Esophagus mucosa (tissue), 1 donor: ENCODE measurements at regions not wholly inside any gene's neighbourhood (a gene's known extent, or its start where the extent isn't known, plus 50 kb on each side); places are given as distances from the start of the nearest gene placed in this dataset.

Experiments
- ATAC-seq: fragments of 200-7000 bp; cut with Tn5 transposase; one replicate; pipeline ENCODE4 v1.9.1; 2020
- donor health status: DM: yes; HTN: yes; CAD: no.

DNA sequence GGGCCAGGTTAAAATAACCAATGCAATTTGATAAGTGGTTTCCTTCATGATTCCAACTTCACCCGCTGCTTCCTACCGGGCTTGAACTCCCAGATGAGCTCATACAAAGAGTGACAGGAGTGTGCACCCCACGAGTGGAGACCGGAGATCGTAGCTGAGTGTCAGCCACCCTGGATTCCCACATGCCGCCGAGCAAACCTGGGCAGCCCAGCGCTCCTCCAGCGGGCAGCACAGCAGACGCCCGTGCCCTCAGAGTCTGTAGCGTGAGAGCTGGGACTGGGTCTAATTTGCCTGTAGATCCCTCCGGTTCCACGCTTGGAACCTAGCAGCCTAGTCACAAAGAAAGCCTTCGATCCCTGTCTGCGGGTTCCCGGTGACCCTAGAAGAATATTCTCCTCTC is 476.1 kb upstream of the MGMT start:
- no peak for ATAC-seq

DNA sequence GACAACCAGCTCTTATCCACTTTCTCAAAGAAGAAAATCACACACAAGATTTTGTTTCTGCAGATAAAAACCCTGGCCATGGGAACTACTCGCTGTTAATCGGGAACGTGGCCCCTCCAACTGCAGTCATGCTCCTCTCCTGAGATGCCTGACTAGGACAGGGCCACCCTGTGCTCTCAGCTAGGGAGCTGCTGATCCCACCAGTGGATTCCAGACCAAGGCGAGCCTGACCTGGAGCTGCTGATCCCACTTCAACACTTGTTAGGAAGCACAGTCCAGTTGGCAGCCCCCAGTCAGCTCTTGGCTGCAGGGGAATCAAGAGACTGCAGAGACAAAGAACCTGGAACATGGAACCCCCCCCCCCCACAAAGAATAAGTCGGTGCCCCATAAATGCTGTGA is 474.3 kb upstream of the MGMT start:
- no peak for ATAC-seq

DNA sequence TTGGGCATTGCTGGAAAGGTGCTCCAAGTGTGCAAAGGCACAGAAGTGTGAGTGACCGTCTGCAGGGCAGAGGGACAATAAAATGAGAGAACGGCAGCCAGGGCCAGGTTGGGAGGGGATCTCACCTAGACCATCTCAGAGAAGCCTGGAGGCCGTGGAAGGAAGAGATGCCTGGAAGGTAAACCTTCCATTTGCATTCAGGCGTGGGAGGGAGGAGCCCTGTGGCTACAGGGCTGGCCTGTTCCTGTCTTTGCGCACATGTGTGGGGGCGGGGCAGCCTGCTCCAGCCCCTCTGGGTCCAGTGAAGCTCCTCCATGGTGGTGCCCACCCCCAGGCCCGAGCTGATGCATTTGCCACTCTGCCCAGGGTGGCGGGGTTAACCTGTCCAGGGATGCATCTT is 473.6 kb upstream of the MGMT start:
- no peak for ATAC-seq

DNA sequence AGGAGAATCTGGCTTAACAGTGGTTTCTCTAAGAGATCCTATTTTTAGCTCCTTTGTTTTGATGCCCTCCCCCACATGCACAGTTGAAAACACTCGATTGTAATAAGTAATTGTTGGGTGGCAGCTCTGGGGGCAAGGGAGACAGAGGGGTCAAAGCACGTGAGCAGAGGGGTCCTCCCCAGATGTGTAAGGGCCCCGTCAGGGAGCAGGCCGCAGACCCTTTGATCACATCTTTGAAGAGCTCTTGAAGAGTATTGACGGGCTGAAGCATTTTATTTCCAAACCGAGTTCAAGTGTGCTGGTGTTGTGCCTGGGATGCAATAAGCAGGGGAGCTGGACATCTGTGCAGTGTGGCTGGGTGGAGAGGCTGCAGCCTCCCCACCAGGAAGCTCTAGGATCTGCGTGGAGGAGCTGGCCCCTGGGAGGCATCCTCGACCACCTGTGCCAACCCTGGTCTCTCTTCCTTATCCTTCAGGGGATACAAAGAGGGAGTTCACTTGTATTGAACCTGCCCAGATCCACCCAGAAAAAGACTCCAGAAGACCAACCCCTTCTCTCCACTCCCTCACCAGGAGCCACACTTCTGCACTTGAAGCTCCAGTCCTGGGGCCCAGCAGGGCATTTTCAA is 473.0 kb upstream of the MGMT start:
- no peak for ATAC-seq

DNA sequence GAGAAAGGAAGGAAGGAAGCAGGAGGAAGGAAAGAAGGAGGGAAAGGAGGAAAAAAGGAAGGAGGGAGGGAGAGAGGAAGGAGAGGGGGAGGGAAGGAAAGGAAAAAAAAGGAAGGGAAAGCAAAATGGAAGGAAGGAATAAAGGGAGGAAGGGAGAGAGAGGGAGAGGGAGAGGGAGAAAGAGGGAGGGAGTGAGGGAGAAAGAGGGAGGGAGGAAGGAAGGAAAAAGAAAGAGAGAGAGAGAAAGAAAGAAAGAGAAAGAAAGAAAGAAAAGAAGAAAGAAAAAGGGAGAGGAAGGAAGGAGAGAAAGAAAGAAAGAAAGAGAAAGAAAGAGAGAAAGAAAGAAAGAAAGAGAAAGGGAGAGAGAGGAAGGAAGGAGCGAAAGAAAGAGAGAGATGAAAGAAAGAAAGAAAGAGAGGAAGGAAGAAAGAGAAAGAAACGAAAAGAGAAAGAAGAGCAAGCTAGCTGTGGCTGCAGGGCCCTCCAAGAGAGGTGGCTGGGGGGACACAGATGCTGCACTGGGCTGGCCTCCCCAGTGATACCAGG is 472.4 kb upstream of the MGMT start:
- no peak for ATAC-seq

DNA sequence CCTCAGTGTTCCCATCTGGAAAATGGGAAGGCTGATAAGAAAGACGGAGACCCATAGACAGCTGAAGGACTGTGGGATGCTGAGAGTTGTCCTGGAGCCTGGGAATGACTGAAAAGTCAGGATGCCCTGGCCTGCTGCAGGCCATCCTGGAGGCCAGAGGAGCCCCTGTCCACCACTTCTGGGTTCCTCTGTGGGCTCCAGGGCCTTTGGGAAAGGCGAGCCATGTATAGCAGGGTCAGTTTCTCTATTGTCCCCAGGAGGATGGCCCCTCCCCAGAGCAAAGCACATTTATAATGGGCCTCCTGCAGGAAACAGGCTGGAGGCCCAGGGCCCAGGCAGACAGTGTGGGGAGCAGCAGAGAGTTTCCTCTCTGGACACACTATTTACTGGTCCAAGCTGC is 471.4 kb upstream of the MGMT start:
- no peak for ATAC-seq

DNA sequence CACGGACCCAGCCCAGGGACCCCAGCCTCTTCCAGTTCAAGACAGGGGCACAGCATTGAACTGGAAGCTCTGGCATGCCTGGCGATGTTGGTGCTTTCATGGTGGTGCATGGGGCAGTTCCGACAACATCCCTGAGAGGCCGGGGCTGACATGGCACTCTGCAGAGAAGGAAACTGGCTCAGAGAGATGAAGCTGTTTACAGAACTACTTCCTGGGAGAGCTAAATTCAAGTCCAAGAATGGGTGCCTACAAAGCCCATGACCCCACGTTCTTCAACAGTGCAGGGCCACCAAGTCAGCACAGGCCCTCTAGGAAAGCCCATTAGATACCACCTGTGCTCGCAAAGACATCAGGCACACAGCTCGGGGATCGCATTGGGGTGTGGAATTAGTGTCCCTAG is 470.9 kb upstream of the MGMT start:
- no peak for ATAC-seq

DNA sequence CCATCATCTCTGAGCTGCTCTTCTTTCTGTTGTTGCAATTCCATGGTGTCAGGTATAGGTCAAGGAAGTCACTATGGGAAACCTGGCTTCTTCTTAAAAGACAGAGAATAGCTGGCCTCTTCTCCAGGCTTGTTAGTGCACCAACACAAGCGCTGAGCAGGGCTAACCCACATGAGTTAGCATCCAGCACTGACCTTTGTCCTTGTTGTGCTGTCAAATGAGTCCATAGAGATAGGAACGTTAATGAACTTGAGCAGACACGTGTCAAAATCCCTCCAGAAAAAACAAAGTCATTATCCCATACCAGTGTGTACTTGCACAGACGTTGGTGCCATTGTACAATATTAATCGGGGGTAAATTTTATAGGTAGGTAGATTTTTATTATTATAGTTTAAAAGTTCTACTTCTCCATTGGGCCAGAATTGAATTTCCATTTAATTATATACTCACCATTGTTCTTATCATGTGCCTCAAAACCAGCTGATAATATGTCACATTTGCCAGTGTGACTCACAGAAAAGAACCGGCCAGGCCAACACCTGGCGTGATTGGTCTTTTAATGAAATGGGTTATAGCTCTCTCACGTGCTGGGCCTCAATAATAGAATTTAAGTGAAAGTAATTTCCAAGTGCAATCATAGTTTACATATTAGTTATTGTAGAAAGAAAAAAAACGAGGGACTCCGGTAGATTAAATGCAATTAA is 468.8 kb upstream of the MGMT start:
- ATAC-seq = no peak

DNA sequence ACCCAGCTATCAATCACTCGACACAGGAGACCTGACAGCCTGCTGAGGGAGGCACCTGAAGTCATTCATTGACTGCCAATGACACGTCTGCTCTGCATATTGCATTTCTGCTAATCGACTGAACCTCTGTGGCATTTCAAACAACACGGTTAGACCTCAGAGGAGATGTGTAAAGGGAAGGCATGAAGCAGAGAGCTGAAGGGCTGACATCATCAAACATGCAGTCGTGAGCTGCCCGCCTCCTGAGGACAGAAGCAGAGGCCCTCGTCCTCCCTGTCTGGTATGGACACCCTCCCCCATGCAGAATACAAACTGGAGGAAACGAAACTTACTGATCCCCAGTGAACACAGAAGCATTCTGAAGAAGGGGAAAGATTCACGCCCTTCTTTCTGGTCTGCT is 462.6 kb upstream of the MGMT start:
- no peak for ATAC-seq

DNA sequence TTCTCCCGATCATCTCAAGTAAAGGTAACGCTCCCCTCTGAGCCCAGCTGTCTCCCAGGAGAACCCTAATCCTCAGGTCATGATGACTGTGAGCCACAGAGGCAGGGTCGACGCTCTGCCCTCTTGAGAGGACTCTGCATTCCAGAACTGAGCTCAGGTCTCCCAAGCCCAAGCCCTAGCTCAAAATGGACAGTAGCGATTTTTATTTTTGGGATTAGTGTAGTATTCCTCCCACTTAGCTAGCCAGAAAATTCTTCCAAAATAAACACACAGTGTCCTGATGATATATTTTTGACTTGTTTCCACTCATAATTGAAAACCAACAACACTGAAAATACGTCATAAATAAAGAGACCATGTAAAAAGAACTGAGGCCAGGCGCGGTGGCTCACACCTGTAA is 462.0 kb upstream of the MGMT start:
- ATAC-seq = no peak

DNA sequence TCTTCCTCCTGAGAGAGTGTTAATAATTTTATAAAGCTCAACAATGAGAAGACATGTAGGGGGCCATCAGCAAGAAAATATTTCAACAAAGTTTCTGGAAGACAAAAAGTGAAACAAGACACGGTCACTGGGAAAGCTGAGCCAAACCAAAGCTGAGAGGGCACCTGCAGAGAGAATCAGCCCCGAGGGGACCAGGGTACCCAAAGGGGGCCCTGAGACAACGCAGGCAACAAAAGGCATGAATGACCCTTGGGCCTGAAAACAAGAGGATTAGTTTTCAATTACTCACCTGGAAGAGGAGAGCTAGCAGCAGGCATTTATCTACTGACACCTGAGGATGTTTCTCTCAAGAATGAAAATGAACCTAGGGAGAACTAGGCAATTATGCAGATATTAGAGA is 461.2 kb upstream of the MGMT start:
- no peak for ATAC-seq

DNA sequence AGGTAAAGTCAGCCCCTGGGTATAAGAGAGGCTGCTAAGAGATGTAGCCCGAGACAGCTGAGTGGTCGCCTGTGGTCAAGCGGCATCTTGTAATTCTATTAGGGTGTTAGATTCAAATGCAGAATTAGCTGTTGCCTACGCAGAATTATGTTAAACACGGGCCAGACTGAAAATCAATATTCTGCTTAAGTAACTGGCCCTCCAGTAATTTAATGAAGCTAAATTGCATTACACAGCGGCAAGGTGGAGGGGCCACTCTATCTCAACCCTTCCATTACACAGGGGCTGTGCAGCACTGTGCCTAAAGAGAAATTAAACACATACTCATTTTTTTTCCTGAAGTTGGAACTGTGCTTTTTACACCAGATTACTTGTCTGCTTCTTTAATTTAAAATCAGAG is 448.5 kb upstream of the MGMT start:
- ATAC-seq = no peak

DNA sequence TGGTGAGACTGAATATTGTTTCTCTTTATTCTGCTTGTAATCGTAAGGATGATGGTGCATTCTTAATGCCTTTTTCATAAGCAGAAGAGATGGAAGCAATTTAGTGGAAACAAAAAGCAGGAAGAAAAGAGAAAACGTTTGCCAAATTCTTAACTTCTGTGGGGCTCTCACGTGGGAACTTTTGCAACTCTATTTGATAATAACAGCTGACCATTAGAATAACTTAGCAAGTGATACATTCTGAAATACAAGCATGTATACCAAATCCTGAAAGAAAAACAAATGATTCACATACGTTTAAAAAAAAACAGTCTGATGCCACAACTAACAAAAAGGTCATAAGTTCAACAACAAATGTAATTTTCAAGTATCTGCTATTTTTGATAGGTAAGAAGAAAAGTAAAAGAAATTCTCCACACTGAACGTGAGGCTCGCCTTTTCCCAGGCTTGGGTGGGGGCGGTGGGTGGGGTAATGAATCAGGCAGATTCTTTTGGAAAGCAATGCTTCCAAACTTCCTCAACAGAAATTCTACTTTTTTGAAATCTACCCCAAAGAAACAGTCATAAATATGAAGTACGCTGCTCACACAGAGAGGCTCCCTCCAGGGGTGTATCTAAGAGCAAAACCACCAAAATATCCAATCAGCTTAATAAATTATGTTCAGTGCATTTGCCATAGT is 446.2 kb upstream of the MGMT start:
- ATAC-seq = no peak

DNA sequence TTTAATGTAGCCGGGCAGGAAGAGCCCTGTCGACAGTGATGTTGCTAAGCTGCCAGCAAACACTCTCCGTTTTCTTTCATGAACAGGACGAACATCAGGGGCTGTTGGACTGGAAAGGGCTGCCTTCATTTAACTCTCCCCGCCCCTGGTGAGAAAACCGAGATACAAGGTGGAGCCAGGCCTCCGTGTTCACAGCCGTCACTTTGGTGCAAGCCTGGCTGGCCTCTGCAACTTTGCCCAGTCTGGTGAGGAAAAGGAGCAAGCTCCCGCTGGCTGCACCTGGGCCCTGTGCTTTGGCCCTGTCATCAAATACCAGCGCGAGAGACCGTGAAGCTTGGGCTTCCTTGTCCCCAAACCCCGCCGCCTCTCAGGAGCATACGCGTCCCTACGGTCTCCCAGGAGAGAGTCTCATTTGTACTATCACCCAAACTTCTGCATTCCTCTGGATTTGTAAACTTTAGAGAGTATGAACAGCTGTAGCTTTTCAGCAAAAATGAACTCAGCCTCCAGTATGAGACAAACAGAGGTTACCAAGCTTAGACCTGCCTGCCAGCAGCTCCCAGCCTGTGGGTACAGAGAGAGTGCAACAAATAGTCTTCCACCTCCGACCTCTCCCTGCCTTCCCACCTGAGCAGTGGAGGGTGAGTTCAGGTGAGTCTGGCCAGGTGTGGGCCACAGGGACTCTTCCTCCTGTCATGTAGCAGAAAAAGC is 445.3 kb upstream of the MGMT start:
- ATAC-seq = no peak

DNA sequence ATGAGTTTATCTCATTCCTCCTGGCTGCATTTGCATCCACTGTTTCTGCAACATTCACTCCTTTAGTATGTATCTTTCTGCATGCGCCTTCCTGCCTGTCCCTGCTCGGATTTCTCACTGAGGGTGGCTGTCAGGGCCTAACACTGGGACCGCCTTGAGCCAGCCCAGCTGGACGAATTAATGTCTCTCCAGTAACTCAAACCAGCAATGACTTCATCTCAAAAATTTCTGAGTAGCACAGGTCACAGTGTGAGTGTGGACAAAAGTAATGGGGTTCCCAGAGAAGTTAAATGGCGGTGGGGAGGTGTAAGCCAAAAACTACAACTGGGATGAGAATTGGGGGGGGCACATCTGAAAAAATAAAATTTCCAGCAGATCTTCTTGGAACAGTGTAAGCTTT is 444.0 kb upstream of the MGMT start:
- no peak for ATAC-seq

DNA sequence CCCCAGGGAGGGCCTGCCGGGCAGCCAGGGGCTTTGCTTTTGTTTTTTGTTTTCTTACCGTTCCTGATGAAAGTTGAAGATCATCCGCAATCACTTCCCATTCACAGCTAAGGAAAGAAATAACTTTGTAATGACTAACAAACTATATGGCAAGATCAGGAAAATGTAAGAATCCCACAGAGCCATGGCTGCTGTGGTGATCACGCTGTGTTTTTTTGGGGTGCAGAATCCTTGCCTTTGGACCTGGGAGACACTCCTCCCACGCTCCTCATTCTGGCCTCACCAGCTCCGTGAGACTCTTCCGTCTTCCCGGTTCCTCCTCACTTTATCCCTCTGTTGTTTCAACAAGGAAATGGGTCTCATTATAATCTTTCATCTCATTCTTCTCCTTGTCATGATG is 443.0 kb upstream of the MGMT start:
- ATAC-seq = no peak

DNA sequence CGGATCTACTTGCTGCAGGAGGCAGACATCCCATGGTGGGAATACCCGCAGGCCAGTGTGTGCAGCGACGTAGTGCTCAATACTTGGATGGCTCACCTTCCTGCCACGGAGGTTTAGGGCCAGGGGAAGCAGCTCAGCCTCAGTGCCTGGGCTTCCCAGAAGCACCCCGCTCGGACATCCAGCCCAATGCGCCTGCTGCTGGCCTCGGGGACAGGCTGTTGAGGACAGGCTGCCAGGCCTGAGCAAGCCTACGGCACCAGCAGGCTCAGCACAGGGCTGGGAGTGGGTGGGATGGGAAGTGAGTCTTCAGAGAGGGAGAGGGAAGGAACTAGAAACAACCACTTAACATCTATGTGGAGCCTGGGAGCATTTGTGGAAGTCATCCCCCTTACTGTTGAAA is 441.3 kb upstream of the MGMT start:
- ATAC-seq = no peak

DNA sequence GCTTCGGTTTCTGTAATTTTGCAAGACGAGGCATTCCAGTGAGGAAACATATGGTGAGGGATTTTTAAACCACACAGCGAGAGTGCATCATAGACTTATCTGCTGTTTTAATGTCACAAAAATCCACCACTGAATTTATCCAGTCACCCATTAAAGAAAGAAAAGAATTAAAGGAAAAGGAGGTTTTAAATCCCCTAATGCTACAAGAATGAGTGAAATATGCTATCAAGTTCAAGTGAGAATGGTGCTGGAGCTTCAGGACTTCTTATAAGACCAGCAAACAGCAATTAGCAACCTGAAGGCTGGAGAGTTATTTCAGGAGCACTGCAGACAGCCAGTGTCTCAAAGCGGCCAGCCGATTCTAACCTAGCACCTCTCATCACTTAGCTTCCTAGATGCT is 439.1 kb upstream of the MGMT start:
- no peak for ATAC-seq

DNA sequence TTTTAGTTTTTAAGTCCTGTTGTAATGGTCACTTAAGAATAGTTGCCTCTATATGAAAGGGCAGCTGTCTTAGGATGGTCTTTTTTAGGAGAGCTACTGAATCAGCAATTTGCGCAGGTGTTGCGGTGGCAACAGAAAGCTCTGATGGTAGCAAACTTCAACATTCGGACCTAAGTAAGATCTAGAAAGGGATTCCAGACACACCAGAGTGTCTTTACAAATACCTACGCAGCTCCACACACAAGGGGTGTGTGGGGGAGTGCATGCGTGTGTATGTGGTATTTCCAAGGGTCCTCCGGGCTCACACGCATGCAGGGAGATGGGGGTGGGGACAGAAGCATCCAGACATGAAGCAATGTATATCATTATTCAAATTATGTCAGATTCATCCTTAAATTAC is 438.6 kb upstream of the MGMT start:
- no peak for ATAC-seq

DNA sequence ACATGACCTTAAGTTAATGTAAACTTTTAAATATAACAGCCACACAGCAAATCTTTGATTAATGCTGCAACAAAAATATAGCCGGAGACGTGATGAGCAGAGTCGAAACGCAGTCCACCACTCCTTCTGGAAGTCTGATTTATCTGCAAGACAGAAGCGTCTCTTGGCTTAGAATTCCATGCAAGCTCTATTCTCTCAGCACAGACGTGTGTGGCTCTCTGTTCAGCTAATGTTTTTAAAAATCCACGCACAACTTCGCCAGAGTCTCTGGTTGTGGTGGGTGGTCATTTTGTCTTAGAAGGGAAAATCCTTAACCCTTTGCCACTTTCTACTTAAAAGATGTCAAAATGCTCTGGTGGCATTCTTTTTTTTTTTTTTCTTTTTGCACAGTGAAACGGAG is 438.0 kb upstream of the MGMT start:
- no peak for ATAC-seq

DNA sequence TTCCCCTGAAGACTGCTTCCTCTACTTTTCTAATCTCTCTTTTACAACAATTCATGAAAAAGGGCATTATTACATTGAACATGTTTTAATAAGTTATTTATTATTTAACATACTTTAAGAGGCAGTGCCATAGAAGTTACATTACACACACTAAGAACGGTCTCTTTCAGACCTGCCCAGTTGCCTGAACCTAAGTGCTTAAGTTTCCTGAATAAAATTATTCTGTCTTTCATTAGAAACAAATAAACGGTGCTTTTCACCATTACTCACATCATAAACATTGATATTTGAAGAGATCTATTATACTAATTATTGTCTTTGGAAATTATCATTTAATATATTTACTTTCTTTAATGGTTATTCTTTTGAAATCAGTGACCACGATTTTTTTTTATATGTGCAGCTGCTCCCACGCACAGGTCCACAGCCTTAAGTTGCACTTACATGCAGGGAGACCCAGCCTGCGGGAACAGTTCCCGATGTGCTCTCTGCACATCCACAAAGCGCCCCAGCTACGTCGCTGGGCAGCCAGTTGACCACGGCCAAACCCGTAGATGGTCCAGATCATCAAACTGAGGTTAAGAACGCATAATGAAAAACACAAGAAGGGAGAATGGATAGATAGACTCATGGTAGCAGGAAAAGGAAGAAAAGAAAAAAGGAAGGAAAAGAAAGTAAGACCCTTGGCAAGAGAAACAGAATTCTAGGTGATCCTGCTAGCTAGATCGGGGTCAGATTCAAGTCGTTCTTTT is 437.0 kb upstream of the MGMT start:
- no peak for ATAC-seq

DNA sequence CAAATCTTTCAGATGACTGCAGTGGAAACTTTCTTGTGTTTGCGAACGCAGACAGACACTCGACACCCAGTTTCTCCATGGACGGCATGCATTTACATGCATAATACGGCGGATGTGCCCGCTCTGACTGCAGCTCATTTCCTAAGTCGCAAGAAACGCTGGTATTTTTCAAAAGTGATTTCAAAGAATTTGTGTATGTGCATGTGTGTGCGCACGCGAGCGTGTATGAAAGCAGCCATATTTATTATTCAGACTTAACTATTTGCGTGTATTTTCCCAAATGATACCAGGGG is 436.5 kb upstream of the MGMT start:
- ATAC-seq = no peak
